Fibroblast of lung (primary cell): ENCODE measurements at regions not wholly inside any gene's neighbourhood (a gene's known extent, or its start where the extent isn't known, plus 50 kb on each side); places are given as distances from the start of the nearest gene placed in this dataset.
"Not testable (repeated sequence)": the region's sequence is repeated elsewhere in the genome, so short reads cannot be mapped to it uniquely, and the experiment has no call there.

Source experiments
- CTCF ChIP-seq, 2 donors: IDR thresholded peaks in 1 of 2; conservative IDR thresholded peaks in 1 of 2; 1 replicate in 1 of 2; 2 replicates in 1 of 2; pipeline ENCODE4 v1.5.1; 2011 to 2012; ENCODE audit warnings: low read length in 2 of 2, control low read depth in 1 of 2, inconsistent platforms in 1 of 2, low read depth in 1 of 2, mild to moderate bottlenecking in 1 of 2
- EZH2 ChIP-seq: IDR thresholded peaks from 2 replicates; pipeline ENCODE4 v1.5.1; 2012; ENCODE audit warnings: low read length, control low read depth, mild to moderate bottlenecking; ENCODE audit errors: missing control alignments

- not testable (repeated sequence) for TF ChIP-seq CTCF (conservative IDR thresholded peaks at IDR 0.05 in 1 of 2, IDR thresholded peaks at IDR 0.05 in 1 of 2; ENCODE audit: low read depth in 1 of 2, low read length in 2 of 2); EZH2
Measured at GRCh38 chr2:89129440-89129839, 438.0 kb downstream of the RPIA start.
